Stomach (tissue), 8 donors: ENCODE measurements at regions not wholly inside any gene's neighbourhood (a gene's known extent, or its start where the extent isn't known, plus 50 kb on each side); places are given as distances from the start of the nearest gene placed in this dataset.
A peak's percentile ranks its signal among the peaks of the same experiment; 100 is the strongest.

Experiments used
- DNase-seq, 2 donors: peaks; one replicate each; pipeline versions ENCODE4 v3.0.0 to v3.0.0-alpha.2; 2013 to 2019
- H3K27ac ChIP-seq, 5 donors: fragments of 200-600 bp in 4 of 5; sonication (generic) in 4 of 5; one replicate each; pipeline ENCODE4 v1.5.1; 2013 to 2019; ENCODE audit warnings: mild to moderate bottlenecking in 1 of 5, moderate library complexity in 1 of 5
- H3K27me3 ChIP-seq, 3 donors: fragments of 200-600 bp; sonication (generic); one replicate each; pipeline ENCODE4 v1.5.1; 2017 to 2019; ENCODE audit warnings: mixed run types in 1 of 3
- H3K36me3 ChIP-seq, 4 donors: fragments of 200-600 bp; sonication (generic); 1 replicate in 3 of 4; 2 replicates in 1 of 4; pipeline ENCODE4 v1.5.1; 2016 to 2019
- H3K4me1 ChIP-seq, 4 donors: fragments of 200-600 bp; sonication (generic); one replicate each; pipeline ENCODE4 v1.5.1; 2016 to 2019
- H3K4me3 ChIP-seq, 4 donors: fragments of 200-600 bp; sonication (generic) in 3 of 4; one replicate each; pipeline ENCODE4 v1.5.1; 2016 to 2019; ENCODE audit warnings: mild to moderate bottlenecking in 1 of 4
- H3K9me3 ChIP-seq, 4 donors: fragments of 200-600 bp; sonication (generic); one replicate each; pipeline ENCODE4 v1.5.1; 2016 to 2019
- CTCF ChIP-seq, 7 experiments: fragments of 450-650 bp in 4 of 7; fragments of 200-600 bp in 3 of 7; sonication (generic) in 3 of 7; IDR thresholded peaks; one replicate each; pipeline ENCODE4 v1.5.1; 2016 to 2019; ENCODE audit warnings: antibody characterized with exemption in 7 of 7, control low read depth in 2 of 7, mild to moderate bottlenecking in 1 of 7
- EP300 ChIP-seq: sonication (generic); formaldehyde crosslinking; IDR thresholded peaks from one replicate; pipeline ENCODE4 v1.6.1; 2017; ENCODE audit warnings: antibody characterized with exemption
- POLR2A ChIP-seq, 4 donors: fragments of 450-650 bp; IDR thresholded peaks; one replicate each; pipeline ENCODE4 v1.6.1; 2016; ENCODE audit warnings: antibody characterized with exemption in 4 of 4, control low read depth in 2 of 4, mild to moderate bottlenecking in 1 of 4, moderate library complexity in 1 of 4
- POLR2AphosphoS5 ChIP-seq, 3 donors: sonication (generic); formaldehyde crosslinking; IDR thresholded peaks; one replicate each; pipeline ENCODE4 v1.6.1; 2016; ENCODE audit warnings: antibody characterized with exemption in 3 of 3
- WGBS, 5 donors: extraction: QIAGEN DNeasy Blood & Tissue Kit in 3 of 5; methylation state at CpG; one replicate each; pipeline versions ENCODE4 v1.1.5 to v1.1.7; 2013 to 2018; 5-methylcytosine and 5-hydroxymethylcytosine counted together
- intact Hi-C: fragments of 100-400 bp; cut with DNase I; formaldehyde crosslinking; loops from one replicate; pipeline ENCODE4 v1.15.1; 2023; ENCODE audit warnings: low total_unique reads
- donor health status: healthy with polysubstance abuse.
- donor health status: Bipolar disorder and iron deficiency.
- donor health status: healthy.

GRCh38 chr4:83205760-83206159, 78.8 kb downstream of the COQ2 start:
- Histone ChIP-seq H3K36me3 (no peaks in the 10 kb centered on the region), H3K4me1 (no peaks in the 10 kb centered on the region), H3K9me3 (no peaks in the 10 kb centered on the region), H3K4me3 (no peak overlapping the region), H3K27ac (no peak overlapping the region), H3K27me3 (no peaks in the 10 kb centered on the region)
- intact Hi-C loops = no loop called here
- 36 to 60% (median 41%) methylated on average over 2 of the region's 2 CpGs for WGBS, 5 donors
- no peak for DNase-seq
- no peak for TF ChIP-seq POLR2A (IDR thresholded peaks at IDR 0.05)
- no peak for TF ChIP-seq CTCF (IDR thresholded peaks at IDR 0.05)
- no peak for TF ChIP-seq EP300
- no peak for TF ChIP-seq POLR2AphosphoS5 (IDR thresholded peaks at IDR 0.05)

DNA sequence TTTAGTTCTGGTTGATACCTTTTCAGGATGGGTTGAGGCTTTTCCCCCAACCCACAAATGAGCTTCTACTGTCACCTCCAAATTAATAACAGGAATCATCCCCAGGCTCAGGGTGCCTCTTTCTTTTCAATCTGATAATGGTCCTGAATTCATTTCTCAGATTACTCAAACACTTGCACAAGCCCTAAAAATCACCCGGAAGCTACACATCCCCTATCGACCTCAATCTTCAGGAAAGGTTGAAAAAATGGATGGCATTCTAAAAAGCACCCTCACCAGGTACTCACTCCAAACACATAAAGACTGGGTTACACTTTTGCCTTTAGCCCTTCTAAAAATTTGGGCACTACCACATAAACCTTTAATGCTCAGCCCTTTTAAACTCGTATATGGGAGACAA, 79.9 kb downstream of the COQ2 start:
- H3K9me3 ChIP-seq = no peaks in the 10 kb centered on the region
- no peak overlapping the region for H3K27ac ChIP-seq
- WGBS, 5 donors = 28 to 46% (median 30%) methylated on average over 3 of the region's 3 CpGs
- H3K4me3 ChIP-seq = no peak overlapping the region
- intact Hi-C loops = no loop called here
- H3K4me1 ChIP-seq = no peaks in the 10 kb centered on the region
- no peaks in the 10 kb centered on the region for H3K27me3 ChIP-seq
- TF ChIP-seq EP300 (no peak), CTCF (IDR thresholded peaks at IDR 0.05) (no peak), POLR2A (IDR thresholded peaks at IDR 0.05) (no peak), POLR2AphosphoS5 (IDR thresholded peaks at IDR 0.05) (no peak)
- no peak for DNase-seq
- H3K36me3 ChIP-seq = no peaks in the 10 kb centered on the region

- Histone ChIP-seq H3K4me3 (no peak overlapping the region), H3K27me3 (no peaks in the 10 kb centered on the region), H3K4me1 (no peaks in the 10 kb centered on the region), H3K36me3 (no peaks in the 10 kb centered on the region), H3K27ac (no peak overlapping the region), H3K9me3 (no peaks in the 10 kb centered on the region)
- 86 to 98% (median 94%) methylated on average over 4 of the region's 4 CpGs for WGBS, 5 donors
- intact Hi-C loops = no loop called here
- no peak for DNase-seq
- no peak for TF ChIP-seq EP300
- TF ChIP-seq POLR2A (IDR thresholded peaks at IDR 0.05) = no peak
- TF ChIP-seq CTCF (IDR thresholded peaks at IDR 0.05) = no peak
These were observed 82.8 kb downstream of the COQ2 start for GRCh38 chr4:83201761-83202160.

DNA sequence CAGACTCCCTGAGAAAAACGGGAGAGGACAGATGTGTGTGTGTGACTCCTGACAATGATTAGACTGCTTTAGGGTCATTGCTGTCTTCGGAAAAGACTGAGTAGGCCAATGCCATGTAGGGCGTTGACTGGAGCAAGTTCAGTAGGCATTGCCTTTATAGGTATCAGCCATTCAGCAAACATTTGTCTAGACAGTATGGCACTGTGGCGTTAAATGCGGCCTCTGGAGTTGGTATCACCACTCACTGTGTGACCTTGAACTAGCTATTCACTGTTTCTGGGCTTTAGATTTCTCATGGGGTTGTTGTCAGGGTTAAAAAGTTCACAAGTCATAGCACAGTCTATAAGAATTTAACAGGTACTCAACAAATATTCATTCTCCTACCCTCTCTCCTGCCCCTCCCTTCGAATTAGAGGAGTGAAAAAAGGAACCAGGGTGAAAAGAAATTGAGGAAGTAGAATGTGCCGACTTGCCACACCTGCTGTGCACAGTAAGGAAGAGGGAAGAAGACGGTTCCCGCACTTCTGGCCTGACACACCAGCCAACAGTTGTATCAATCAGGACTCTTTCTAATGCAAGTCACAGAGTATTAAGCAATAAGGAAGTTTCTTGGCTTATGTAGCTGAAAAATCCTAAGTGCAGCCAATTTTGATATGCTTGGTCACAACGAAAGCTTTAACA, 83.2 kb upstream of the PLAC8 start:
- H3K4me3 ChIP-seq = no peak overlapping the region
- intact Hi-C loops = no loop called here
- TF ChIP-seq POLR2A (IDR thresholded peaks at IDR 0.05) (no peak), EP300 (no peak), CTCF (IDR thresholded peaks at IDR 0.05) (no peak), POLR2AphosphoS5 (IDR thresholded peaks at IDR 0.05) (no peak)
- no peaks in the 10 kb centered on the region for H3K4me1 ChIP-seq
- no peaks in the 10 kb centered on the region for H3K36me3 ChIP-seq
- DNase-seq = peak in 1 of 2 donors; percentile 33
- H3K27me3 ChIP-seq = no peaks in the 10 kb centered on the region
- 62 to 81% (median 75%) methylated on average over 10 of the region's 10 CpGs for WGBS, 5 donors
- H3K27ac ChIP-seq = peak overlapping the region in 2 of 5 donors; percentile 35 to 62
- no peaks in the 10 kb centered on the region for H3K9me3 ChIP-seq
